ENCODE measurements at regions not wholly inside any gene's neighbourhood (a gene's known extent, or its start where the extent isn't known, plus 50 kb on each side); places are given as distances from the start of the nearest gene placed in this dataset.

GRCh38 chr5:105821800-105822199, 1848.9 kb downstream of the EFNA5 start:
- DNase-seq (ENCODE audit: low read depth in 2 of 2) = no peak

GRCh38 chr5:105817914-105818313, 1852.8 kb downstream of the EFNA5 start:
- DNase-seq (ENCODE audit: low read depth in 2 of 2) = no peak

- no peak for DNase-seq (ENCODE audit: low read depth in 2 of 2)
Measured at GRCh38 chr5:105817416-105817815, 1853.3 kb downstream of the EFNA5 start.

GRCh38 chr5:105816961-105817360, 1853.8 kb downstream of the EFNA5 start:
- no peak for DNase-seq (ENCODE audit: low read depth in 2 of 2)

GRCh38 chr5:105812304-105812703, 1858.4 kb downstream of the EFNA5 start:
- no peak for DNase-seq (ENCODE audit: low read depth in 2 of 2)

GRCh38 chr5:105807951-105808350, 1862.8 kb downstream of the EFNA5 start:
- DNase-seq (ENCODE audit: low read depth in 2 of 2) = no peak

- no peak for DNase-seq (ENCODE audit: low read depth in 2 of 2)
Measured at GRCh38 chr5:105807290-105807689, 1863.4 kb downstream of the EFNA5 start.

- DNase-seq (ENCODE audit: low read depth in 2 of 2) = no peak
Measured at GRCh38 chr5:105806596-105806995, 1864.1 kb downstream of the EFNA5 start.

GRCh38 chr5:105803431-105803830, 1867.3 kb downstream of the EFNA5 start:
- no peak for DNase-seq (ENCODE audit: low read depth in 2 of 2)

GRCh38 chr5:105794578-105794977, 1876.2 kb downstream of the EFNA5 start:
- no peak for DNase-seq (ENCODE audit: low read depth in 2 of 2)

- no peak for DNase-seq (ENCODE audit: low read depth in 2 of 2)
Measured at GRCh38 chr5:105789246-105789645, 1881.5 kb downstream of the EFNA5 start.

GRCh38 chr5:105783811-105784210, 1886.9 kb downstream of the EFNA5 start:
- DNase-seq (ENCODE audit: low read depth in 2 of 2) = no peak

- DNase-seq (ENCODE audit: low read depth in 2 of 2) = no peak
Measured at GRCh38 chr5:105782501-105782900, 1888.2 kb downstream of the EFNA5 start.

GRCh38 chr5:105773241-105773640, 1897.5 kb downstream of the EFNA5 start:
- DNase-seq (ENCODE audit: low read depth in 2 of 2) = no peak

- no peak for DNase-seq (ENCODE audit: low read depth in 2 of 2)
Measured at GRCh38 chr5:105767267-105767666, 1903.5 kb downstream of the EFNA5 start.

- no peak for DNase-seq (ENCODE audit: low read depth in 2 of 2)
Measured at GRCh38 chr5:105762728-105763127, 1908.0 kb downstream of the EFNA5 start.

GRCh38 chr5:105754056-105754455, 1916.7 kb downstream of the EFNA5 start:
- DNase-seq (ENCODE audit: low read depth in 2 of 2) = no peak

- DNase-seq (ENCODE audit: low read depth in 2 of 2) = no peak
Measured at GRCh38 chr5:105752801-105753200, 1917.9 kb downstream of the EFNA5 start.

- DNase-seq (ENCODE audit: low read depth in 2 of 2) = no peak
Measured at GRCh38 chr5:105751908-105752307, 1918.8 kb downstream of the EFNA5 start.

GRCh38 chr5:105745111-105745510, 1925.6 kb downstream of the EFNA5 start:
- DNase-seq (ENCODE audit: low read depth in 2 of 2) = no peak

GRCh38 chr5:105740242-105740641, 1930.5 kb downstream of the EFNA5 start:
- no peak for DNase-seq (ENCODE audit: low read depth in 2 of 2)

GRCh38 chr5:105739732-105740131, 1931.0 kb downstream of the EFNA5 start:
- no peak for DNase-seq (ENCODE audit: low read depth in 2 of 2)

GRCh38 chr5:105735704-105736103, 1935.0 kb downstream of the EFNA5 start:
- no peak for DNase-seq (ENCODE audit: low read depth in 2 of 2)

GRCh38 chr5:105730982-105731381, 1939.8 kb downstream of the EFNA5 start:
- DNase-seq (ENCODE audit: low read depth in 2 of 2) = no peak

- DNase-seq (ENCODE audit: low read depth in 2 of 2) = no peak
Measured at GRCh38 chr5:105726093-105726492, 1944.6 kb downstream of the EFNA5 start.

Measured in stimulated activated CD4-positive, alpha-beta T cell treated with anti-CD3 and anti-CD28 coated beads, Interleukin-4, amount 100 ng/mL, for 48 hours (primary cell).